GM12878 (cell line): ENCODE measurements at regions not wholly inside any gene's neighbourhood (a gene's known extent, or its start where the extent isn't known, plus 50 kb on each side); places are given as distances from the start of the nearest gene placed in this dataset.

Source experiments
- ATAC-seq: fragments of 200-7000 bp; cut with Tn5 transposase; 3 replicates; pipeline ENCODE4 v1.9.1; 2020; ENCODE audit warnings: mild to moderate bottlenecking, moderate library complexity
- BruUV-seq: library from RNA; stranded (reverse); fragments of 400-500 nt; replicated peaks from 2 replicates; lab custom pipeline; 2021; lab: Mats Ljungman, UMichigan
- CTCF ChIA-PET: fragments of 300-600 bp; sonication (Branson Sonifier 250); formaldehyde crosslinking; extraction: SDS; loops from one replicate; lab custom pipeline; 2021; ENCODE audit warnings: inconsistent platforms; lab: Yijun Ruan, JAX
- POLR2A ChIA-PET: fragments of 350-600 bp; formaldehyde crosslinking; extraction: SDS; loops from one replicate; lab custom pipeline; 2021; ENCODE audit warnings: inconsistent platforms; lab: Charles Lee
- RAD21 ChIA-PET: fragments of 300-600 bp; sonication (Branson Sonifier 250); formaldehyde crosslinking; loops from one replicate; lab custom pipeline; 2023; ENCODE audit warnings: antibody characterized with exemption; ENCODE audit not compliant: unreplicated experiment; lab: Charles Lee
- SMC1A ChIA-PET: fragments of 300-600 bp; sonication (Branson Sonifier 250); formaldehyde crosslinking; loops from one replicate; lab custom pipeline; 2023; ENCODE audit not compliant: unreplicated experiment, uncharacterized antibody; lab: Charles Lee
- DNase-seq: peaks from one replicate; pipeline ENCODE4 v3.0.0-alpha.2; 2011; ENCODE audit warnings: low read depth, low spot score
- FAIRE-seq: peaks from 3 replicates; lab custom pipeline; 2011; peaks lifted over from hg19 to GRCh38; lab: Jason Lieb, UNC
- H2AFZ ChIP-seq: 2 replicates; pipeline ENCODE4 v1.6.0; 2011; ENCODE audit warnings: low read depth, low read length, control low read depth; ENCODE audit not compliant: control insufficient read depth
- H3K27ac ChIP-seq: 2 replicates; pipeline ENCODE4 v1.5.1; 2011; ENCODE audit warnings: control low read depth; ENCODE audit not compliant: control insufficient read depth, insufficient read depth
- H3K27me3 ChIP-seq, 2 experiments: replicated peaks in 1 of 2; 2 replicates each; pipeline versions ENCODE4 v1.6.0 to v1.6.1; 2011; ENCODE audit warnings: low read length in 1 of 2; ENCODE audit not compliant: control insufficient read depth in 2 of 2, insufficient read depth in 2 of 2
- H3K36me3 ChIP-seq, 2 experiments: 2 replicates each; pipeline ENCODE4 v1.5.1; 2011; ENCODE audit warnings: low read length in 1 of 2; ENCODE audit not compliant: control insufficient read depth in 2 of 2, insufficient read depth in 2 of 2
- H3K4me1 ChIP-seq: 2 replicates; pipeline ENCODE4 v1.6.1; 2011; ENCODE audit warnings: mild to moderate bottlenecking, low read length, moderate library complexity, mixed read lengths; ENCODE audit not compliant: control insufficient read depth, insufficient read depth
- H3K4me2 ChIP-seq: 2 replicates; pipeline ENCODE4 v1.6.0; 2011; ENCODE audit warnings: control low read depth; ENCODE audit not compliant: control insufficient read depth, insufficient read depth
- H3K4me3 ChIP-seq: fragments of 200-600 bp; sonication (generic); 2 replicates; pipeline ENCODE4 v1.5.1; 2016
- H3K79me2 ChIP-seq: 2 replicates; pipeline ENCODE4 v1.6.0; 2011; ENCODE audit warnings: low read length; ENCODE audit not compliant: control insufficient read depth, insufficient read depth
- H3K9ac ChIP-seq: 2 replicates; pipeline ENCODE4 v1.8.0; 2011; ENCODE audit warnings: low read length, control low read depth, mixed read lengths; ENCODE audit not compliant: control insufficient read depth, insufficient read depth
- H3K9me3 ChIP-seq: replicated peaks from 3 replicates; pipeline ENCODE4 v1.5.1; 2011; ENCODE audit warnings: mild to moderate bottlenecking, low read length; ENCODE audit not compliant: control insufficient read depth, insufficient read depth
- H4K20me1 ChIP-seq: 2 replicates; pipeline ENCODE4 v1.6.0; 2011; ENCODE audit not compliant: control insufficient read depth, insufficient read depth
- ATF7 ChIP-seq: fragments of 450-650 bp; IDR thresholded peaks from 2 replicates; pipeline ENCODE4 v1.6.1; 2016; ENCODE audit warnings: low read depth, mild to moderate bottlenecking
- IRF4 ChIP-seq: IDR thresholded peaks from 2 replicates; pipeline ENCODE4 v1.6.1; 2011; ENCODE audit warnings: low read depth, low read length
- KAT2A ChIP-seq: conservative IDR thresholded peaks from 2 replicates; pipeline ENCODE4 v1.6.1; 2011; ENCODE audit warnings: low read depth, low read length; ENCODE audit not compliant: control insufficient read depth
- MEF2B ChIP-seq: fragments of 450-650 bp; IDR thresholded peaks from 2 replicates; pipeline ENCODE4 v1.6.1; 2018; ENCODE audit warnings: mild to moderate bottlenecking, moderate library complexity; ENCODE audit not compliant: partially characterized antibody, poor library complexity, severe bottlenecking
- NFYA ChIP-seq: IDR thresholded peaks from 2 replicates; pipeline ENCODE4 v1.6.1; 2011; ENCODE audit warnings: low read depth, mild to moderate bottlenecking, low read length, improper control_type of control experiment, borderline replicate concordance
- PAX8 ChIP-seq: fragments of 450-650 bp; IDR thresholded peaks from 2 replicates; pipeline ENCODE4 v1.6.1; 2017; ENCODE audit warnings: mild to moderate bottlenecking, moderate library complexity
- RCOR1 ChIP-seq: conservative IDR thresholded peaks from 2 replicates; pipeline ENCODE4 v1.6.1; 2012; ENCODE audit warnings: low read depth, low read length, improper control_type of control experiment
- ZSCAN29 ChIP-seq: fragments of 450-650 bp; IDR thresholded peaks from 2 replicates; pipeline ENCODE4 v1.6.1; 2017; ENCODE audit warnings: mild to moderate bottlenecking, moderate library complexity
- WGBS: methylation state at CpG from one replicate; pipeline ENCODE4 v1.1.6; 2016; ENCODE audit warnings: low lambda C conversion rate; ENCODE audit not compliant: insufficient replicate concordance, insufficient coverage; ENCODE audit errors: missing lambda C conversion rate; 5-methylcytosine and 5-hydroxymethylcytosine counted together
- in situ Hi-C: fragments of 300-500 bp; cut with MboI; formaldehyde crosslinking; loops from 9 replicates; pipeline ENCODE4 v1.14.3; 2018; ENCODE audit warnings: mixed read lengths
- intact Hi-C: fragments of 100-400 bp; cut with micrococcal nuclease; formaldehyde crosslinking; loops from one replicate; pipeline ENCODE4 v1.14.2; 2022; ENCODE audit not compliant: unreplicated experiment
- TF ChIP-seq, protein P1 (sequence below): IDR thresholded peaks from 2 replicates; pipeline ENCODE4 v1.6.1; 2011; ENCODE audit warnings: low read depth, mild to moderate bottlenecking, low read length, moderate library complexity, borderline replicate concordance; ENCODE audit errors: extremely low read depth
- TF ChIP-seq, protein P2 (sequence below): fragments of 450-650 bp; formaldehyde crosslinking; IDR thresholded peaks from 2 replicates; pipeline ENCODE4 v1.5.0; 2022; ENCODE audit warnings: mild to moderate bottlenecking, missing genetic modification characterization

GRCh38 chr16:6977916-6978315 lies 354.7 kb upstream of the RBFOX1 start:
- FAIRE-seq: no peak
- SMC1A ChIA-PET: no interaction called here
- Histone ChIP-seq H3K4me3 (no peak overlapping the region), H3K4me1 (no peaks in the 10 kb centered on the region), H3K79me2 (no peaks in the 10 kb centered on the region), H3K36me3 (no peaks in the 10 kb centered on the region), H3K27me3 (no peaks in the 10 kb centered on the region)
- CTCF ChIA-PET: no interaction called here
- intact Hi-C loops (no loop called here), in situ Hi-C loops (loop anchor here (25.0 kb wide), 1 partner anchor 91 kb away; no protein-coding TSS in a partner anchor)
- RAD21 ChIA-PET: no interaction called here
- POLR2A ChIA-PET: no interaction called here
- TF ChIP-seq, protein P1, sequence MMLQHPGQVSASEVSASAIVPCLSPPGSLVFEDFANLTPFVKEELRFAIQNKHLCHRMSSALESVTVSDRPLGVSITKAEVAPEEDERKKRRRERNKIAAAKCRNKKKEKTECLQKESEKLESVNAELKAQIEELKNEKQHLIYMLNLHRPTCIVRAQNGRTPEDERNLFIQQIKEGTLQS: no peak
- TF ChIP-seq ZSCAN29 (no peak), ATF7 (no peak), KAT2A (no peak), IRF4 (no peak), MEF2B (no peak), NFYA (no peak), PAX8 (no peak), RCOR1 (no peak)
- TF ChIP-seq, protein P2, sequence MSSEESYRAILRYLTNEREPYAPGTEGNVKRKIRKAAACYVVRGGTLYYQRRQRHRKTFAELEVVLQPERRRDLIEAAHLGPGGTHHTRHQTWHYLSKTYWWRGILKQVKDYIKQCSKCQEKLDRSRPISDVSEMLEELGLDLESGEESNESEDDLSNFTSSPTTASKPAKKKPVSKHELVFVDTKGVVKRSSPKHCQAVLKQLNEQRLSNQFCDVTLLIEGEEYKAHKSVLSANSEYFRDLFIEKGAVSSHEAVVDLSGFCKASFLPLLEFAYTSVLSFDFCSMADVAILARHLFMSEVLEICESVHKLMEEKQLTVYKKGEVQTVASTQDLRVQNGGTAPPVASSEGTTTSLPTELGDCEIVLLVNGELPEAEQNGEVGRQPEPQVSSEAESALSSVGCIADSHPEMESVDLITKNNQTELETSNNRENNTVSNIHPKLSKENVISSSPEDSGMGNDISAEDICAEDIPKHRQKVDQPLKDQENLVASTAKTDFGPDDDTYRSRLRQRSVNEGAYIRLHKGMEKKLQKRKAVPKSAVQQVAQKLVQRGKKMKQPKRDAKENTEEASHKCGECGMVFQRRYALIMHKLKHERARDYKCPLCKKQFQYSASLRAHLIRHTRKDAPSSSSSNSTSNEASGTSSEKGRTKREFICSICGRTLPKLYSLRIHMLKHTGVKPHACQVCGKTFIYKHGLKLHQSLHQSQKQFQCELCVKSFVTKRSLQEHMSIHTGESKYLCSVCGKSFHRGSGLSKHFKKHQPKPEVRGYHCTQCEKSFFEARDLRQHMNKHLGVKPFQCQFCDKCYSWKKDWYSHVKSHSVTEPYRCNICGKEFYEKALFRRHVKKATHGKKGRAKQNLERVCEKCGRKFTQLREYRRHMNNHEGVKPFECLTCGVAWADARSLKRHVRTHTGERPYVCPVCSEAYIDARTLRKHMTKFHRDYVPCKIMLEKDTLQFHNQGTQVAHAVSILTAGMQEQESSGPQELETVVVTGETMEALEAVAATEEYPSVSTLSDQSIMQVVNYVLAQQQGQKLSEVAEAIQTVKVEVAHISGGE (CRISPR knock-in tag): no peak
- TF ChIP-seq, all 136 proteins: peak for 0
- no peak for ATAC-seq
- Histone ChIP-seq H3K9ac (no peak overlapping the region), H2AFZ (no peak overlapping the region), H3K27ac (no peak overlapping the region), H4K20me1 (no peaks in the 10 kb centered on the region), H3K9me3 (no peaks in the 10 kb centered on the region; the same call in 2 of the 3 replicates), H3K4me2 (no peak overlapping the region)
- BruUV-seq: no TSS peak
- DNase-seq: no peak
- 16% methylated on average over 8 of the region's 8 CpGs for WGBS
